Spleen (tissue), 11 donors: ENCODE measurements at regions not wholly inside any gene's neighbourhood (a gene's known extent, or its start where the extent isn't known, plus 50 kb on each side); places are given as distances from the start of the nearest gene placed in this dataset.

Source experiments
- DNase-seq: peaks from one replicate; pipeline ENCODE4 v3.0.0-alpha.2; 2020
- H3K27ac ChIP-seq, 8 donors: fragments of 200-600 bp; sonication (generic) in 7 of 8; 1 replicate in 4 of 8; 2 replicates in 4 of 8; pipeline versions ENCODE4 v1.5.0 to v1.8.0; 2016 to 2021; ENCODE audit warnings: inconsistent platforms in 4 of 8, mild to moderate bottlenecking in 4 of 8, moderate library complexity in 1 of 8
- H3K27me3 ChIP-seq, 7 donors: fragments of 200-600 bp; sonication (generic) in 6 of 7; replicated peaks in 1 of 7; 1 replicate in 4 of 7; 2 replicates in 3 of 7; pipeline versions ENCODE4 v1.5.0 to v1.8.0; 2016 to 2021; ENCODE audit warnings: inconsistent platforms in 3 of 7, mild to moderate bottlenecking in 1 of 7
- H3K36me3 ChIP-seq, 6 donors: fragments of 200-600 bp; sonication (generic) in 5 of 6; 1 replicate in 4 of 6; 2 replicates in 2 of 6; pipeline versions ENCODE4 v1.5.0 to v1.8.0; 2016 to 2021; ENCODE audit warnings: inconsistent platforms in 2 of 6
- H3K4me1 ChIP-seq, 6 donors: fragments of 200-600 bp; sonication (generic) in 5 of 6; 1 replicate in 3 of 6; 2 replicates in 3 of 6; pipeline versions ENCODE4 v1.5.0 to v1.8.0; 2016 to 2021; ENCODE audit warnings: inconsistent platforms in 3 of 6
- H3K4me3 ChIP-seq, 8 donors: fragments of 200-600 bp; sonication (generic) in 7 of 8; 1 replicate in 4 of 8; 2 replicates in 4 of 8; pipeline versions ENCODE4 v1.5.0 to v1.8.0; 2016 to 2021; ENCODE audit warnings: inconsistent platforms in 4 of 8, mild to moderate bottlenecking in 4 of 8, moderate library complexity in 2 of 8
- H3K9me3 ChIP-seq, 8 donors: fragments of 200-600 bp; sonication (generic) in 7 of 8; 1 replicate in 4 of 8; 2 replicates in 4 of 8; pipeline versions ENCODE4 v1.5.0 to v1.8.0; 2016 to 2021; ENCODE audit warnings: inconsistent platforms in 4 of 8
- CTCF ChIP-seq, 11 experiments: fragments of 200-600 bp in 7 of 11; fragments of 450-650 bp in 4 of 11; sonication (generic) in 4 of 11; IDR thresholded peaks in 8 of 11; conservative IDR thresholded peaks in 3 of 11; 1 replicate in 7 of 11; 2 replicates in 4 of 11; pipeline versions ENCODE4 v1.4.0 to v1.8.0; 2016 to 2021; ENCODE audit warnings: antibody characterized with exemption in 11 of 11, inconsistent platforms in 4 of 11, mild to moderate bottlenecking in 1 of 11
- POLR2A ChIP-seq, 3 donors: fragments of 450-650 bp; IDR thresholded peaks; one replicate each; pipeline ENCODE4 v1.5.1; 2017; ENCODE audit warnings: antibody characterized with exemption in 3 of 3, mild to moderate bottlenecking in 1 of 3
- POLR2AphosphoS5 ChIP-seq, 3 donors: sonication (generic); formaldehyde crosslinking; IDR thresholded peaks; one replicate each; pipeline ENCODE4 v1.5.1; 2017; ENCODE audit warnings: antibody characterized with exemption in 3 of 3
- WGBS, 5 donors: extraction: QIAGEN DNeasy Blood & Tissue Kit in 3 of 5; methylation state at CpG; one replicate each; pipeline versions ENCODE4 v1.1.5 to v1.1.7; 2013 to 2018; 5-methylcytosine and 5-hydroxymethylcytosine counted together
- intact Hi-C: fragments of 100-400 bp; cut with DNase I; formaldehyde crosslinking; loops from one replicate; pipeline ENCODE4 v1.15.0; 2023; ENCODE audit warnings: low total_unique reads
- donor health status: healthy with polysubstance abuse.
- donor health status: DM: no; HTN: no; CAD: no; lungs with moderate emphysema.
- donor health status: DM: no; HTN: no; CAD: no.
- donor health status: Bipolar disorder and iron deficiency.
- donor health status: healthy.
- donor health status: DM: no; HTN: no; CAD: no.
- donor health status: DM: yes; HTN: yes; CAD: no.

- intact Hi-C loops: no loop called here
- Histone ChIP-seq H3K4me1 (no peaks in the 10 kb centered on the region), H3K9me3 (peaks cover 0 to 22% (median 16%) of the 10 kb centered on the region in 8 donors), H3K27ac (no peak overlapping the region), H3K27me3 (no peaks in the 10 kb centered on the region), H3K36me3 (no peaks in the 10 kb centered on the region), H3K4me3 (no peak overlapping the region)
- no peak for TF ChIP-seq CTCF (IDR thresholded peaks at IDR 0.05 in 8 of 11, conservative IDR thresholded peaks at IDR 0.05 in 3 of 11)
- TF ChIP-seq POLR2AphosphoS5 (IDR thresholded peaks at IDR 0.05): no peak
- TF ChIP-seq POLR2A (IDR thresholded peaks at IDR 0.05): no peak
- DNase-seq: no peak
- 71 to 81% (median 78%) methylated on average over 7 of the region's 7 CpGs for WGBS, 5 donors
Observed at GRCh38 chr2:53544871-53545558, 222.6 kb upstream of the CHAC2 start.

GRCh38 chr2:53543083-53543482 is 224.5 kb upstream of the CHAC2 start:
- no peak for TF ChIP-seq POLR2AphosphoS5 (IDR thresholded peaks at IDR 0.05)
- TF ChIP-seq POLR2A (IDR thresholded peaks at IDR 0.05): no peak
- TF ChIP-seq CTCF (IDR thresholded peaks at IDR 0.05 in 8 of 11, conservative IDR thresholded peaks at IDR 0.05 in 3 of 11): no peak
- H3K4me3 ChIP-seq: no peak overlapping the region
- no peaks in the 10 kb centered on the region for H3K36me3 ChIP-seq
- WGBS, 5 donors: 73 to 96% (median 74%) methylated on average over 1 of the region's 1 CpG
- no peak overlapping the region for H3K27ac ChIP-seq
- no peaks in the 10 kb centered on the region for H3K27me3 ChIP-seq
- intact Hi-C loops: no loop called here
- H3K4me1 ChIP-seq: no peaks in the 10 kb centered on the region
- DNase-seq: no peak
- H3K9me3 ChIP-seq: peaks cover 0 to 22% (median 16%) of the 10 kb centered on the region in 8 donors

- Histone ChIP-seq H3K9me3 (peaks cover 0 to 27% (median 19%) of the 10 kb centered on the region in 8 donors), H3K27ac (no peak overlapping the region), H3K4me3 (no peak overlapping the region), H3K36me3 (no peaks in the 10 kb centered on the region), H3K4me1 (no peaks in the 10 kb centered on the region), H3K27me3 (no peaks in the 10 kb centered on the region)
- DNase-seq: no peak
- no peak for TF ChIP-seq POLR2AphosphoS5 (IDR thresholded peaks at IDR 0.05)
- TF ChIP-seq POLR2A (IDR thresholded peaks at IDR 0.05): no peak
- no peak for TF ChIP-seq CTCF (IDR thresholded peaks at IDR 0.05 in 8 of 11, conservative IDR thresholded peaks at IDR 0.05 in 3 of 11)
- intact Hi-C loops: no loop called here
- WGBS, 5 donors: 74 to 88% (median 81%) methylated on average over 4 of the region's 4 CpGs
Observed at GRCh38 chr2:53536583-53537361, 230.8 kb upstream of the CHAC2 start.

GRCh38 chr2:53535234-53535840 is 232.3 kb upstream of the CHAC2 start:
- Histone ChIP-seq H3K36me3 (no peaks in the 10 kb centered on the region), H3K27me3 (no peaks in the 10 kb centered on the region), H3K4me1 (no peaks in the 10 kb centered on the region), H3K4me3 (no peak overlapping the region), H3K9me3 (peaks cover 0 to 20% (median 12%) of the 10 kb centered on the region in 8 donors), H3K27ac (no peak overlapping the region)
- intact Hi-C loops: no loop called here
- no peak for DNase-seq
- no peak for TF ChIP-seq POLR2AphosphoS5 (IDR thresholded peaks at IDR 0.05)
- no peak for TF ChIP-seq POLR2A (IDR thresholded peaks at IDR 0.05)
- no peak for TF ChIP-seq CTCF (IDR thresholded peaks at IDR 0.05 in 8 of 11, conservative IDR thresholded peaks at IDR 0.05 in 3 of 11)
- 80 to 90% (median 86%) methylated on average over 4 of the region's 4 CpGs for WGBS, 5 donors
